H4 (cell line): ENCODE measurements at regions not wholly inside any gene's neighbourhood (a gene's known extent, or its start where the extent isn't known, plus 50 kb on each side); places are given as distances from the start of the nearest gene placed in this dataset.

Experiments used
- DNase-seq: peaks from one replicate; pipeline ENCODE4 v3.0.0-alpha.2; 2015; ENCODE audit warnings: low spot score

DNA sequence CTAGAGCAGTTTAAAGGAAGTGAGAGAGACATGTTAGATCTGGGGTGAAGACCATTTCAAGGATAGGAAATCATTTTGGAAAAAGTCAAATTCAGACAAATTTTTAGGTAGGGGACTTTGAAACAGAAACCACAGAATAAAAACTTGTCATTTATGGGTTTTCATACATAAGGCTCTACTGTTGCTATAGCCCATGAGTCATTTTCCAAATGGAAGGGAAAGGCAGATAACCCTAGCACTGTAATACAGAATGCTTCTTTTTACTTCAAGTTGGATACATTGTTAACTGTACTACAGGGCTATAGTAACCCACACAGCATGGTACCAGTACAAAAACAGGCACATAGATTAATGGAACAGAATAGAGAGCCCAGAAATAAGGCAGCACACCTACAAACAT, 455.4 kb downstream of the EBF1 start:
- no peak for DNase-seq

GRCh38 chr5:158643840-158644239, 455.9 kb downstream of the EBF1 start:
- no peak for DNase-seq

DNA sequence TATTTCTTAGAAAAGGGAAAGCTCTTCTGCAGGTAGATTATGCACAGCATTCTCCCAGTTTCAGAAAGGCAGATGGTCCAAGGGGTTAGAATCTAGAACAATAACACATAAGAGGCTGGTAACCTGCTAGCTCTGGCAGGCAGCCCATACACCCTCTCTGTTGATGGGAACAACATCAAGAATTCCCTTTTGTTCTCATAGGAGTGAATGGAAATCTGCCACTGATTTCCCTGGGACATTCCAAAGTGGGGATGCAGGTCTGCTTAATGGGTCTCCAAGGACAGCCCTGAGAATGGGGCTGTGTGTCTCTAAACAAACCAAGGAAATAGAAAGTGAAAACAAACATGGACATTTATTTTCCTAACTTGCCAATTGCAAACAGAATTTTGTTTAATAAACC, 456.8 kb downstream of the EBF1 start:
- DNase-seq: no peak

GRCh38 chr5:158641016-158641415, 458.7 kb downstream of the EBF1 start:
- DNase-seq: no peak

DNA sequence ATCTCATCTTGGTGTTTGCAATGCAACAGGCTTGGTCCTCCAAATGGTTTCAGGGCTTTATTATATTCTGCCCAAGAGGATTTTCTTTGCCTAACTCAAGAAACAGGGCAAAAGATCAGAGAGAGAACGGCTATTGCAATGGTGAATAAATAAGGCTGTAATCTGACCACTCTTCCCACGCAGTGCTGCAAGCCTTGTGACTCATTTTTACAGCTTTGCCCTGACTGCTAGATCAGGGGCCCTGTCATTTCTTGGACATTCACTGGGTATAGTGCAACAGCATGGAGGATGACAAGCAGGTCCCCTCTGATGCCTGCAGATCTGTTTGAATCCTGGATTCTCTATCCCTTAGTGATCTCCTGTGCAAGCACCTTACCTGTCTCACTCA, 459.1 kb downstream of the EBF1 start:
- peak; percentile 16 for DNase-seq

DNA sequence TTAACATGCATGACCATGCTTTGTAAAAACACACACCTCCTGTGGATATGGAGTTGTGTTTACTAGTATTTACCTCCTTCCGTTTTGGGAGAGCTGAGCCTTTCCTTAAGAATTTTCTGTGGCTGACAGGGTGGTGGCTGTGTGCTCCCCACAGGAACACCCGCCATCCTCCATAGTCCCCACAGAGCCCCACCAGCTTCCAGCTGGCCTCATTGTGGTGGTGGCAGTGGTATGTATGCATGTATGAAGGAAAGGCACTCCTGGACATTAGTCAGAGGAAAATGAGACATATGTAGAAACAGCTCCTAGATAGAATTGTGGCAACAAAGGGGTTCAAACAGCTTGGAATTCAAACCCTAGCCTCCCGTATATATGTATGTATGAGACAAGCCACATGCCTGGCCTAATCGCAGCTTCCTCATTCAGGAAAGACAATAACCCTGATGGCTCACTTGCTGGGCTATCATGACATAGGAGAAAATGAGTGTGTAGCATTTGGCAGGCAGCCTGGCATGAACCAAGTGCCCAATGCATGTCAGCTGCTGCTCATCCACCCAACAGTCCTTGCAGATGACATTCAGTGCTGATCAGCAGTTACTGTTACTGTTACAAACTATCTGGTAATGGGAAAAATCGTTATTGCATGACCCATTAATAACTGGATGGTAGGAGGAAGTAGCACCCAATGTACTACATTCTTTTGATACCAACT, 459.7 kb downstream of the EBF1 start:
- peak; percentile 3 for DNase-seq

GRCh38 chr5:158638396-158638795, 461.3 kb downstream of the EBF1 start:
- no peak for DNase-seq

DNA sequence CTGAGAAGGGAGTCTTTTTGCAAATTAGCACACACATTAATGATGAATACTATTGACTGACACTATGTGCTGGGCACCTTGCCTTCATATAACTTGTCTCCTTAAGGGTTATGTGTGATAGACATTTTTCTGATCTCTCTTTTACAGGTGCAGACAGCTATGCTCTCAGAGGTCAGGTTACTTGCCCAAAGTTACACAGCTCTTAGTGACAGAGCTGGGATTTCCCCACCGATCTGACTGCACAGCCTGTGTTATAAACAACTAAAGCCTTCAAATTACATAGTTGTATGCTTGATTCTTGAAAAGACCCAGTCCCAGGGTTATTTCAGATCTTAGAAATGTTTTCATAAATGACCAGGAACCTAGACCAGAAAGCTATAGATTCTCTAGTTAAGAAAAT, 462.7 kb downstream of the EBF1 start:
- no peak for DNase-seq

GRCh38 chr5:158635565-158635964, 464.2 kb downstream of the EBF1 start:
- no peak for DNase-seq

GRCh38 chr5:158634714-158635113, 465.0 kb downstream of the EBF1 start:
- DNase-seq: peak; percentile 7

DNA sequence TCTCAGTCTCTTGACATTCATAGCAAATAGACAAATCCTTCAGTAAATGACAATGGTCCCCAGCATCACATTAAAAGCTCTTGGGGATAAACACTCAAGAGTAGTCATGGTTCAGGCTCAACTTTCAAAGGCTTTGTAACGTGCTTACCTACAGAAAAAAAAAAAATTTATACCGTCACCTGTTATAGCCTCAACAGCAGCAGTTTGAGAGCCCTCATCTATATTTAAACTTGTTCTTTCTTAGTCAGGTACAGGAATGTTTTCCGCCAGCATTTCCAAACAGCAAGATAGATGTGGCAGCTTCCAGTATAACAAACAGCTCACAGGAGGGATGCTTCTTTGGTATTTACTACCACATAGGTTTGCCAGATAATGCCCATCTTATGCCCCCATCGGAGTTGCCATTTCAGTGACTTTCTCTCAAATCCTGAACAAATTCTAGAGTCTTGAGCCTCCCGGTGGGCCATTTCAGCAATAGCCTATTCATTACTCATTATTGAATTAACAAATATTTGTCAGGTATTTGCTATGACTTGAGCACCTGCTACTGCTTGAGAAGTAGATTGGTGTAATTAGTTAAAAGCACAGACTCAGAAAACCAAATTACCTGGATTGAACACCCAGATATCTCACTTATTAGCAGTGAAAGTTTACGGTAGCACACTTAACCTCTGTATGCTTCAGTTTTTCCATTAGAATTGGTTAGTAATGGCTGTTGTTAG, 470.0 kb downstream of the EBF1 start:
- DNase-seq: no peak

- no peak for DNase-seq
Measured at GRCh38 chr5:158626718-158627117, 473.0 kb downstream of the EBF1 start.

DNA sequence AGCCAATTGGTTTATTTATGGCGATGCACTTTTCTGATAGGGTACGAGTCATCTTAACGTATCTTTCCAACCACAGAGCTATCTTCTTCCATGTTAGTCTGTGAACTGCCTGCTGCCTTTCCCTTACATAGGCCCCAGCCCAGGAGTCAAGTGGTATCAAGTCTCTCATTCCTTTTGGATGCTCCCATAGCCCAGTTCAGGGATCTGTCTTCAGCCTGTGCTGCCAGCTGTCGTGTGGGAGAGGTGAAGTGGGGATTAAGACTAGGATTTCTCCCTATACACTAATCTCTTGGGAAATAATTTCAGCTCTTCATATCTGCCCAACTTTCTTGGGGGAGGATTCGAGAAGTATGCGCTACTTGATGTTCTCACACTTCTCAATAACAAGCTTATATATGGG, 475.7 kb downstream of the EBF1 start:
- DNase-seq: no peak

- DNase-seq: no peak
Measured at GRCh38 chr5:158621391-158621790, 478.3 kb downstream of the EBF1 start.

DNA sequence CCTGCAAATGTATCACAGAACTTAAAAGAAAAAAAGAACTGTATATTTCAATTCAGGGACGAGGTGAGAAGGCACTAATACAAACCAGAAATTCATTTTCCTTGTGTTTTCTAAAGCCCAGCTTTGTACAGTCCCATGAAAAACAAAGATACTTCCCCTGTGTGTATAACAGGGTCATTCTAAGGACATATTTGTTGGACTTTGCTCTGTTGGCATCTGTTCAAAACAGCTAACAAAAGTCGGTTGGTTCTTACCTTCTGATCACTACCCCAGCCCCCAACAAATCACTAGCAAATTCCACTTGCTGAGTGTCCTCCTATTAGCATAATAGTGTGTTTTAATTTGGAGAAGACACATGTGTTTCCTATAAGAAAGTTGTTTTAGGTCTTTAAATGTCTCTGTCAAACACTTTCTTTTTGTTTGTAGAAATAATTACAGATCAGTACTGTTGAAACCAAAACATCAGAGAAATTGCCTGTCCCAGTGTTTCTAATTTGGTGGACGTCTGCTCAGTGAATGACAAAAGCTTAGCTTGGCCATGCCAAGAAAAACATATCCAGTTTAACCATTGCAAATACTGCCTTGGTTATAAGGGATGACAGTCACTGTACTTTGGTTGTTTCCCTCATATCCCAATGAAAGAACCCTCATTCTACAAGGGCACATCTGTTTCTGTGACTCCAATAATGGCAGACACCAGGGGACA, 480.5 kb downstream of the EBF1 start:
- no peak for DNase-seq

GRCh38 chr5:158618256-158618655, 481.5 kb downstream of the EBF1 start:
- no peak for DNase-seq

- no peak for DNase-seq
Measured at GRCh38 chr5:158616707-158617106, 483.0 kb downstream of the EBF1 start.

DNA sequence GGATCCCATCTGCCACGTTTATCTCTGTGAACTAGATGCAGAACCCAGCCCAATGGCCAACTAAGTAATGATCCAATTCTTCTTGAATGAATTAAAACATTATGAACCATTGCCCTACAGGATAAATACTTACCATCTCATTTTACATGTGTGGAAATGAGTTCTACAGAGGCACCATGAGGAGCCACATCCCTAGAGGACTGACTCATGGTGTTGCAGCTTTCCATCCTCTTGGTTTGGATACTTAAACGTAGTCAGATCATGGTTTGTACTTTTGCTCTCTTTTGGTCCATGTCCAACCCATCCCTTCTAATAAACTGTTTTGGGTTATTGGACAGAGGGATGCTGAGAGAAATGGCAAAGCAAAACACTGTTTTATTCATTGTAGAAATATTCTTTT, 484.8 kb downstream of the EBF1 start:
- no peak for DNase-seq

DNA sequence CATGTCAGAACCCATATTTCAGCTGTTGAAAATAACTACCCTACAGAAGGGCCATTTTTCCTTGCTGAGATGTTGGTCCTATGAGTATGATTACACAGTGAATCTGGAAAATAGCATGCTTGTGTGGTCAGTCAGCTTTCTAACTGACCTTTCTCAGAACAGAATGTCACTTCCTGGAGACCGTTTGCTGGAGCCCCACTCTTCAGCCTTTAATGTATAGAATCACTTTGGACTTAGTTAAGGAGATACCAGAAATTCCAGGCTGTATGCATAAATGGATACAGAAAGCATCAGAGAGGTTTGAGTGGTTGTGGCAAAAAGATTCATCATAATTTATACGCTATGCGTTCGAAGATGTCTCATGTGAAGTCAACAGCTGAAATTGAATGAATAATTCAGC, 488.1 kb downstream of the EBF1 start:
- DNase-seq: no peak

DNA sequence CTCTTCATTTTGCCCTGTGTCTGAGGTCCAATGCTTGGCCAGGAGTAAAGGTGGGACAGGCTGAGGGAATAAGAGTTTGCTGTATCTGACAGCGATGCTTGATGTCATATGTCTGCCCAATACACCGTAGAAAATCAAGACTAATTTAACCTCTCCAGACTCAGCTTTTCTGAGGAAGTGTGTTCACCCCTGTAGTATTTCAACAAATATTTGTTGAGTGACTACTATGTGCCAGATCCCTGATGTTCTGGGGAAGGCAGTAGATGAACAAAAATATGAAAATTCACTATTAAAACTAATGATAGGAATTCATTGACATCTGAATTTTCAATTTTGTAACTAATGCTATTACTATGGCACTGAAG, 489.7 kb downstream of the EBF1 start:
- no peak for DNase-seq

DNA sequence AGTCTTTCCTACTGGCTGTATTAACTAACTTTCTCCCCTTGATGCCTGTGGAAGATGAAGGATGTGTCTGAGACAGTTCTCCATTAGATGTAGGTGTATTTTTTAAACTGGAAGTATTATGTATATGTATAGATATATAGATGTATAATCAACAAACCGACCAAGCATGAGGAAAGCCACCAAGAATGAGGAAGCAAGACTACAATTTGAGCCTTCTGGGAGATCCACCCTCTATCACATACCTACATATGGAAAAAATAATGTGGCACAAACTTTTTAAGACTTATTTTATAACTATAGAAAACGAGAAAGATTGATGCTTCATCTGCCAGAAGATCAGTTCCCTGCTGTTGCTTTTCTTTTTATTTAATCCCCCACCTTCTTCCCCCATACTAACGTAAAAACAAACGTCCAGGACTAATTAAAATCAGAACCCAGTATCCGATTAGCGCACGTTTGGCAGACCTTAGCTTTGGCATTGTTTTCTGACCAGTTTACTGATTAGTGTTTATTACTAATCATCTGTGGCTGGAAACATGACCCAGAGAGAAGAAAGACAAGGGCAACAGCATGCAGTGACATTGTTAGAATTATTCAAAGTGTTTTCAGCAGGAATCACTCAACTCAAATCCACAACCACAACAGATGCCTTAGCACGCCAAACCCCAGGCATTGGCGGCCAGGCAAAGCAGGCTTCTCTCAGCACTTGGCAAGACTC, 490.2 kb downstream of the EBF1 start:
- DNase-seq: no peak

DNA sequence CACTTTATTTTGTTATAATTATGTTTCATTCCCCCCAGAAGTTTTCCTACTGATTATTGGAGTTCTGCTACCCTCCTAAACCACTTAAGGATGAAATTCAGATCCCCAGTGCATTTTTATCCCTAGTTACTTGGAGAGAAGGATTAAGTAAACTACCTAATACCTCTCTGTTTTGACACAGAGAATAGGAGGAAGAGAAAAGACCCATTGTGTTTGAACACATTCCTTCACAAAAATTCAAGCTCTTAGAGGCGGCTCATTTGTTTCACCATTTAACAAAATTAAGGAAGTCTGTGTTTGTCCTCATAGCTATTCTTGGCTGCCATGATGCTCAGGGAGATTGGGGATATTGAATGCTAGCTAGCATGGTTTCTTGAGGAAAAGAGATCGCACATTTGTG, 492.6 kb downstream of the EBF1 start:
- DNase-seq: no peak

GRCh38 chr5:158606233-158606632, 493.5 kb downstream of the EBF1 start:
- no peak for DNase-seq
